IMR-90 (cell line): ENCODE measurements at regions not wholly inside any gene's neighbourhood (a gene's known extent, or its start where the extent isn't known, plus 50 kb on each side); places are given as distances from the start of the nearest gene placed in this dataset.

ENCODE experiments used
- CEBPB ChIP-seq: IDR thresholded peaks from 2 replicates; pipeline ENCODE4 v1.6.1; 2012; ENCODE audit warnings: low read depth, low read length, improper control_type of control experiment
- MAZ ChIP-seq: IDR thresholded peaks from 2 replicates; pipeline ENCODE4 v1.6.1; 2012; ENCODE audit warnings: low read depth, mild to moderate bottlenecking, low read length, improper control_type of control experiment, moderate library complexity, borderline replicate concordance
- MXI1 ChIP-seq: IDR thresholded peaks from 2 replicates; pipeline ENCODE4 v1.6.1; 2012; ENCODE audit warnings: low read depth, mild to moderate bottlenecking, low read length, moderate library complexity, borderline replicate concordance
- POLR2A ChIP-seq: IDR thresholded peaks from 2 replicates; pipeline ENCODE4 v1.6.1; 2012; ENCODE audit warnings: mild to moderate bottlenecking, low read depth, low read length
- RAD21 ChIP-seq: IDR thresholded peaks from 2 replicates; pipeline ENCODE4 v1.6.1; 2012; ENCODE audit warnings: low read length, improper control_type of control experiment
- RCOR1 ChIP-seq: IDR thresholded peaks from 2 replicates; pipeline ENCODE4 v1.6.1; 2012; ENCODE audit warnings: mild to moderate bottlenecking, low read length, improper control_type of control experiment; ENCODE audit not compliant: insufficient replicate concordance
- RFX5 ChIP-seq: IDR thresholded peaks from 2 replicates; pipeline ENCODE4 v1.8.0; 2012; ENCODE audit warnings: low read depth, mild to moderate bottlenecking, low read length, moderate library complexity
- TF ChIP-seq, protein P1 (sequence below): conservative IDR thresholded peaks from 2 replicates; pipeline ENCODE4 v1.5.1; 2012; ENCODE audit warnings: mild to moderate bottlenecking, low read depth, low read length, improper control_type of control experiment
- TF ChIP-seq, protein P2 (sequence below): fragments of 150-350 bp; IDR thresholded peaks from 2 replicates; pipeline ENCODE4 v1.6.1; 2017; ENCODE audit warnings: mild to moderate bottlenecking, antibody characterized with exemption, low read length, low read depth

- TF ChIP-seq RCOR1 (no peak), CEBPB (no peak), RAD21 (no peak), MXI1 (no peak), POLR2A (no peak), RFX5 (no peak), MAZ (no peak)
- TF ChIP-seq, protein P1, sequence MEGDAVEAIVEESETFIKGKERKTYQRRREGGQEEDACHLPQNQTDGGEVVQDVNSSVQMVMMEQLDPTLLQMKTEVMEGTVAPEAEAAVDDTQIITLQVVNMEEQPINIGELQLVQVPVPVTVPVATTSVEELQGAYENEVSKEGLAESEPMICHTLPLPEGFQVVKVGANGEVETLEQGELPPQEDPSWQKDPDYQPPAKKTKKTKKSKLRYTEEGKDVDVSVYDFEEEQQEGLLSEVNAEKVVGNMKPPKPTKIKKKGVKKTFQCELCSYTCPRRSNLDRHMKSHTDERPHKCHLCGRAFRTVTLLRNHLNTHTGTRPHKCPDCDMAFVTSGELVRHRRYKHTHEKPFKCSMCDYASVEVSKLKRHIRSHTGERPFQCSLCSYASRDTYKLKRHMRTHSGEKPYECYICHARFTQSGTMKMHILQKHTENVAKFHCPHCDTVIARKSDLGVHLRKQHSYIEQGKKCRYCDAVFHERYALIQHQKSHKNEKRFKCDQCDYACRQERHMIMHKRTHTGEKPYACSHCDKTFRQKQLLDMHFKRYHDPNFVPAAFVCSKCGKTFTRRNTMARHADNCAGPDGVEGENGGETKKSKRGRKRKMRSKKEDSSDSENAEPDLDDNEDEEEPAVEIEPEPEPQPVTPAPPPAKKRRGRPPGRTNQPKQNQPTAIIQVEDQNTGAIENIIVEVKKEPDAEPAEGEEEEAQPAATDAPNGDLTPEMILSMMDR = no peak
- TF ChIP-seq, protein P2, sequence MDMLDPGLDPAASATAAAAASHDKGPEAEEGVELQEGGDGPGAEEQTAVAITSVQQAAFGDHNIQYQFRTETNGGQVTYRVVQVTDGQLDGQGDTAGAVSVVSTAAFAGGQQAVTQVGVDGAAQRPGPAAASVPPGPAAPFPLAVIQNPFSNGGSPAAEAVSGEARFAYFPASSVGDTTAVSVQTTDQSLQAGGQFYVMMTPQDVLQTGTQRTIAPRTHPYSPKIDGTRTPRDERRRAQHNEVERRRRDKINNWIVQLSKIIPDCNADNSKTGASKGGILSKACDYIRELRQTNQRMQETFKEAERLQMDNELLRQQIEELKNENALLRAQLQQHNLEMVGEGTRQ = no peak
Observed at GRCh38 chr7:124532166-124532565, 233.4 kb downstream of the GPR37 start.
